HG03442 (cell line): ENCODE measurements at regions not wholly inside any gene's neighbourhood (a gene's known extent, or its start where the extent isn't known, plus 50 kb on each side); places are given as distances from the start of the nearest gene placed in this dataset.

Experiments used
- ATAC-seq: cut with Tn5 transposase; IDR thresholded peaks from one replicate; pipeline ENCODE4 v1.9.1; 2021; ENCODE audit warnings: mild to moderate bottlenecking, moderate library complexity; ENCODE audit not compliant: unreplicated experiment

DNA sequence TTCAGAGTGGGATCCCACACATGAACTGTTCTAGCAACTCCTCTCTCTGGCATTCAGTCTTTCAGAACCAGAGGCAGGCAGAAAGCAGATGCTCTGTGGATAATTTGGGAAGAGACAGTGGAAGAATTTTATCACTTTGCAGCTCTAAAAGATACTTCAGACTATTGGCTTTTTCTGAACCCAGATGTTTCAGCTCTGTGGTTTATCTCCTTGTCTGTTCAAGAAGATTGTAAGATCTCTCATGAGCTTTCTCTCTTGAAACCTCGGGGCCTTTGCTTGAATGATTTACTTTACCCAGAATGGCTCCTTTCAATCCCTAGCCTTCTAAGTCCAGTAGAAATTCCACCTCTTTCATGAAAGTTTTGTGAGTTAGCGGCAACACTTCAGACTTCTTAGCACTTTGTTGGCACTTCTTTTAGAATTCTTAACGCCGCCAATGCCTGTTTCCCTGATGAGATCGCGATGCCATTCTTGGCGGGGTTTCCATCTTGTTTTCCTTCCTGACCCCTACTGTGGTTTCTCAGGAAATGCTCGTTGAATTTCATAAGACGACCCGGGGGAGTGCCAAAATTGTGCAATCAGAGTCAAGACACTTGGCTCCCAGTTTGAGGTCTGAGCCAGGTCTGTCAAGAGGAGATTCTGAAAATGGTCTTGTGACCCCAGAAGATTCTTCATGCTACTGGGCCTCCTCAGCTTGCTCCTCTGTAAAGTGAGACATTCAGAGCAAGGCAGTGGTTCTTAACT is 107.0 kb upstream of the PRICKLE1 start:
- no peak for ATAC-seq

DNA sequence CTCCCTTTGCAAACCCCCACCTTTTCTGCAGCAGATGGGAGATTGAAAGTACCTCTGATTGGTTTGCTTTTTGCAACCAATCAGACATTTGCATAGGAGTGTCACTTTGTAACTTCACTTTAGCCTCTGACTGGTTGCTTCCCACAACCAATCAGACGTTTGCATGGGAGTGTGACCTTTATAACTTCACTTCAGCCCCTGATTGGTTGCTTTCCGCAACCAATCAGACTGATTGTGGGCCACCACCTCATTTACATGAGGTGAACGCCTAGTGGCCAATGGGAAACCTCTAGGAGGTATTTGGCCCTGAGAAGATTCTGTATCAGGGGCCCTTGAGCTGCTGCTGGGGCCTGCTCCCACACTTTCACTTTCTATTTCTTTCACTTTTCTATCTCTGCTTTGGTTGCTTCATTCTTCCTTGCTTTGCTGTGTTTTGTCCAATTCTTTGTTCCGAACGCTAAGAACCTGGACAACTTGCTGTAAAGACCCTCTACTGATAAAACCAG is 106.0 kb upstream of the PRICKLE1 start:
- no peak for ATAC-seq

DNA sequence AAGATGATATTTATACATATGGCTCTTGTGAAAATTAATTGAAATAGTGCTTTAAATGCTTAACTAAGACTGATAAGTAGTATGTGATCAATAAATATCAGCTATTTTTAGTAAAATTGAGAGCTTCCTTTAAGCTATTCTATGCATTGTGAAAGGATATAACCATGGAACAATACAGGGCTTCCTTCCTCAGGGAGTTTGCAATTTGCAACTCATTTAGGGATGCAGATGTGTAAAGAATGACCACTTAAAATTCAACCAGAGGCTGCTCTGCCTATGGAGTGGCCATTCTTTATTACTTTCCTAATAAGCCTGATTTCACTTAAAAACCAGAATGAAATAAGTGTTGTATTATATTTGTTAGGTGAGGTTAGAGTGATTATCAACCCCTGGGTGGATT is 103.2 kb upstream of the PRICKLE1 start:
- ATAC-seq: no peak

DNA sequence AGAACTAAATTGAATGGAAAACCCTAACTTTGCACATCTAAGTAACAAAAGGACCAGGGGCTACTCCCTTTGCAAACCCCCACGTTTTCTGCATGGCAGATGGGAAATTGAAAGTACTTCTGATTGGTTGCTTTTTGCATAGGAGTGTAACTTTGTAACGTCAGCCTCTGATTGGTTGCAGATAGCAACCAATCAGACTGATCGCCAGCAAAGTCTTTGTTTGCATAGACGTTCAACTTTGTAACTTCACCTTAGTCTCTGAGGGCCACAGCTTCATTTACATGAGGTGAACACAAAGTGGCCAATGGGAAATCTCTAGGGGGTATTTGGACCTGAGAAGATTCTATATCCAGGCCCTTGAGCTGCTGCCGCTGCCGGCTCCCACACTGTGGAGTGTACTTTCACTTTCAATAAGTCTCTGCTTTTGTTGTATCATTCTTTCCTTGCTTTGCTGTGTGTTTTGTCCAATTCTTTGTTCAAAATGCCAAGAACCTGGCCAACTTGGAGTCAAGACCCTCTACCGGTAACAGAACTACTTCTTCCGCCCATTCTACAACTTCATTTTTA is 102.5 kb upstream of the PRICKLE1 start:
- ATAC-seq: no peak

DNA sequence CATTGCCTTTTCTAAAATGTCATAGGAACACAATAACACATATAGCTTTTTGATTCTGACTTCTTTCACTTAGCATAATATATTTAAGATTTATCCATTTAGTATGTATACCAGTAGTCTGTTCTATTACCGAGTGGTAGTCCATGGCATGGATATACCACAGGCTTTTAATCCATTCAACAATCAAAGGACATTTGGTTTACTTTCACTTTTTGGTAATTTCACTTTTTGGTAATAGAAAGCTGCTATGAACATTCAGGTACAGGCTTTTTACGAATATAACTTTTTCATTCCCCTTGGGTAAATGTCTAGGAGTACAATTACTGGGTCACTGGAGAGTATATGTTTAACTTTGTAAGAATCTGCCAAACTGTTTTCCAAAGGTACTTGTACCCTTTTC is 100.7 kb upstream of the PRICKLE1 start:
- ATAC-seq: no peak

DNA sequence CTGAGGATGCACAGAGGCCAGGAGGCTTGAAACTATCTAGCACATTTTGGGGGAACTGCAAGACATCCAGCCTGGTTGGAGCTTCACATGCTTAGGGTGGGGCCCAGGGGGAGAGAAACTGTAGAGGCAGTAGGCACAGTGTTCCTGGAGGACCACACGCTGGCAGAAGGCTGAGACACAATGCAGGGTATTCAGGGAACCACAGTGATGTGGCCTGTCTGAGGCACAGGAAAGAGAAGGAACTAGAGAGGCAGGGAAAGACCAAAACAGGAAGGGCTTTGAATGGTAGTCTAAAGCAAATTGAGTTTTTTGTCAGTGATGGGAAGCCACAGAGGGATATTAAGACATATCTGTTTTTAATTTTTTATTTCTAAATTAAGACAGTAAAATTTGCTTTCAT is 100.2 kb upstream of the PRICKLE1 start:
- ATAC-seq: no peak

DNA sequence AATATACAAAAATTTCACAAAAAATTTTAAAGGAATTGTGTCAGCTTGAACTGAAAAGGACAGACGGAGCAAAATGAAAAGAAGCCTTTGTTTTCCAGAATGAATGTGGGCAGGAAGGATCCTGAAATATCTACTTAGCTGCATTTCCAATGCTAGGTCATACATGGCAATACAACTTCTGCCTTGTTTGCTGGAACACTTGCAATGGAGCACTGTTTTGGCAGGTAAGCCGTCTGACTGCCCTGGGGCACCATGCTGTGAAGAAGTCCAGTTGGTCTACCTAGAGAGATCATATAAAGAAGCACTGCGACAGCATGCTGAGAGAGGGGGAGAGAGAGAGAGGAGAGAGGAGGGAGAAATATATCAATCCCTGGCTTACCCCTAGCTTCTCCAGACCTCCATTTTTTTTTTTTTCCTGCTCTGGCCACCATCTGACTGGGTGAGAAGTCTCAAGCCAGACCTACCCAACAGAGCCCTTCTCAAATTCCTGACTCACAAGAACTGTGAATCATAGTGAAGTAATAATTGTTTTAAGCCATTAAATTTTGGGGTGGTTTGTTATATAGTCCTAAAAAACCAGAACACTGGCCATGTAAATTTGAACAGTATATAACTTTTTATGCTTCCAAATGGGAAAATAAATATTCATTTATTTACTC is 97.1 kb upstream of the PRICKLE1 start:
- ATAC-seq: no peak

DNA sequence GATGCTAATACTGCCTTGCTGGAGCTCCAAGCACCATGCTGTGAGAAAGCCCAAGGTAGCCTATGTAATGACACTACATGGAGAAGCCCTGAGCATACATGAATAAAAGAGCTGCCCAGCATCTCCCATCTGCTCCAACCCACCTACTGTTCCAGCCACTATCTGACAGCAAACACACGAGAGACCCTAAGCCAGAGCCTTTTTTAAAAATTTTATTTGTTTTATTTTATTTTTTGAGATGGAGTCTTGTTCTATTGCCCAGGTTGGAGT is 95.2 kb upstream of the PRICKLE1 start:
- ATAC-seq: no peak

DNA sequence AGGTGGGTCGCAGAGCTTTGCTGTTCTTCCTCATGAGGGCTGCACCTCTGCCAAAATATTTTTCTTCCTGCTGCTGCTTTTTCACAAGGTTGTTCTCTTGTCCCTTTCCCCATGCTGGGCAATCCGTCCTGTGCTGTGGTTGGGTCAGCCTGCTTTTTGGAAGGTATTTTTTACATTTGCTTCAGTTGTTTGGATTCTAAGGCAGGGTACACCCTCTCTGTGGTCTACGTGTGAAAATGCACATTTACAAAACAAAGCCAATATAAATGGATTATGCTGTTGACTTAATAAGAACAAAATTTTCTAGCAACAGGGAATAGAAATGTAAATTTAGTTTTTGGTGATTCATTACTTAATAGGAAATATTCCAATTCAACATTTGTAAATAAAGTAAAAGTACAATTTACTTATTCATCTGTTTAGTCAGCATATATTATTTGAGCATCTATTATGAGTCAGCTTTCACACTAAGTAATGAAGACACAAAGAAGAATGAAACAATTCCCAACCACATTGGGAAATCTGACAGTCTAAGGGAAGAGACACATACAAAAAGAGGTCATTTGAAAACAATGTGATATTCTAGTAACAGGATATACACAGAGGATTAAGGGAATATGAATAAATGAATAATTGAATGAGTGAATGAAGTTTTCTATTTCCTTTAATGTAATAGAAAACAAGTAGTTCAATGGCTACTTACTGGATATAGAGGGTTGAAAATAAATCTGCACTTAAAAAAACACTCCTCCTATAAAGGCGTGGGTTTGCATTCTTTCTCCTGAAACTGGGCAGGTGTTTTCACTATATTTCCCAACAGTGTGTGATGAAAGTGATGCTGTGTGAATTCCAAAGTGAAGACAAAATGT is 94.6 kb upstream of the PRICKLE1 start:
- no peak for ATAC-seq

DNA sequence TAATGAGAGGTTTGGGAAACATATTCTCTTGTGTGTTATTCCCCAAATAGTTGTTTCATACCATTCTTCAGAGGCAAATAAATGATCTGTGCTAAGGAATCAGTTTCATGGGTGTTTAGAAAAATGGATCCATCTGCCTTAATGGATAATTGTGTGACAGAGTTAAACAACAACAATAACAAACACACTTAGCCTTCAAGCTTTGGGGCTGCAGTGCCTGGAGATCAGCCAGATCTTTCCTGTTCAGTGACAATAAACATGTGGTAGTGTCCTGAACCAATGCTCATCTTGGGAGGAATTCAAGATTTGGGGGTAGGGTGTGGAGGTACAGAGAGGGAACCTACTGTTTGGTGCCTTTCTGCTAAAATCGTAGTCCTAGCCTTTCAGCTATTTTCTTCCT is 93.7 kb upstream of the PRICKLE1 start:
- ATAC-seq: no peak

DNA sequence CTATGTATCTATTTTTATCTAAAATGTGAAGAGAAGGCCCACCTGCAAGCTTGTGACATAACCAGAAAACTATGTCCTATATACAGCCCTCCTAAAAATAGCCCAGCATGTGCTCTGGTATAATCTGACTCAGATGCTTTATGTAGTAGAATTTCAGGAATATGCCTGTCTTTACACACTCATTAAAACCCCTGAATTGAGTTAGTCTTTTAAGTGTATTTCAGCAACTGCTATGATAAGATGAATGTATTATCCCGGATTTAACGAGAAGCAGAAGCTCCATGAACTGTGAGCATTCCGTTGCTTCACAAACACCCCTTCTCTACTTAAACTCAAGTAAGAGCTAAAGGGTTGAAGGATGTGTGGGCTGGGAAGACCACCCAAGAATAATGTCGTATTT is 89.9 kb upstream of the PRICKLE1 start:
- ATAC-seq: no peak

DNA sequence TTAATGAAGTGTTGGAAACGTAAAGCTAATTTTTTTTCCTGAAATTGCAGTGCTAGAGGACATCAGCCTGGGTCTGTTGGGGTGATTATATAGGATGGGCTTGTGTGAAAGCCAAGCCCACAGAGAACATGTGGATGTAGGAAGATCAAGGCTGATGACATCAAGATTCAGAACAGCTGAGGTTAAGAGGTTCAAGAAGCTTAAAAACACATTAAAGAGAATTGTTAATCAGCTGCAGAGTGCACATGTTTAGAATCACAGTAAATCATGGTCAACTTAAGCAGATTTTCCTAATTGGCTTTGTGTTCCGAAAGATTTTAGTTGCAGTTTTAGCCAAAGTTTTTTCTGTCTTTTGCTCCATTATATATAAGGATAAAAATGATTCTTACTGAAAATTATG is 87.9 kb upstream of the PRICKLE1 start:
- no peak for ATAC-seq

DNA sequence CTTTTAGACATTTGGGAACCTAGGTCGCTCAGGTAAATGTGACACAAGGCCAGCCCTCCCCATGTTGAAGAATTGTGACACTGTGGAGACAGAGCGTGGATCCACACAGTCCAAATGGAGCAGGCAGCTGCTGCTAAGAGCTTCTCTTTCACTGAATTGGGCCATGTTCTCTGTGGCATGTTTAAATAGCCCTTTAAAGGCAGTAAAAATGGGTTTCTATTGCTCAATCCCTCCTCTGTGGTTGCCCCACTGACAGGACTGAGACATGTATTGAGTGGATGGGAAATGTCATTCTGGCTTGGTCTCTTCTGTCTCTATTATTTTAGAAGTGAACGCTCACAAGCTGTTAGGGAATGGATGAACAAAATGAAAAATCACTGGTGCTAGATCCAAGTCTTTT is 84.0 kb upstream of the PRICKLE1 start:
- no peak for ATAC-seq

DNA sequence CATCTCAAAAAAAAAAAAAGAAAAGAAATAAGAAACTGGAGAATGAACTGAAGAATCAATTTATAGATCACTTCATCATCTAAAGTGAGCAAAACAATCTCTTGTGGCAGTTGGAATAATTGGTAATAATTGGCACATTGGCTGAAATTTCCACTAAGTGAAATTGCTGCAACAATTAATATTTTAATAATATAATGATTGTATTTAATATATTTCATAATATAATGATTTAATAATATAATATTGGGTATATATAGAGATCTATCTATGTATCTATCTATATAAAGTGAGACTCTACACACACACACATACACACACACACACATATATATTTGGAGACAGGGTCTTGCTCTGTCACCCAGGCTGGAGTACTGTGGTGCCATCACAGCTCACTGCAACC is 81.2 kb upstream of the PRICKLE1 start:
- no peak for ATAC-seq

DNA sequence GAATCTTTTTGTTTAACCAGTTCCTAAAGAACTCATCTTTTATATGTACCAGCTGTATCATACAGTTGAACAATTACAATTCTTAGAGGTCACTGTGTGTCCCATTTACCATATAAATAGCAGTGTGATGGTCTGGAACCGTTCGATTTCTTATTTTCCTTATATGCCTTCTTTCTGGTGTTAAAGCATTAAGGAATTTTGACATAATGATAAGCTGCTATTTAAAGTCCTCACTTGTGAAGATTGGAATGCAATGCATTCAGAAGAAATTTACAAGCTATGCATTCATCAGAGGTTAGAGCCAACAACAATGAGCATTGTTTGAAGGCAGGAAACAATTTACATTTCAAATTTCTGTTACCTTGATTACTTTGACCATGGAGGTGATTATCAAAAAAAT is 80.0 kb upstream of the PRICKLE1 start:
- ATAC-seq: no peak

DNA sequence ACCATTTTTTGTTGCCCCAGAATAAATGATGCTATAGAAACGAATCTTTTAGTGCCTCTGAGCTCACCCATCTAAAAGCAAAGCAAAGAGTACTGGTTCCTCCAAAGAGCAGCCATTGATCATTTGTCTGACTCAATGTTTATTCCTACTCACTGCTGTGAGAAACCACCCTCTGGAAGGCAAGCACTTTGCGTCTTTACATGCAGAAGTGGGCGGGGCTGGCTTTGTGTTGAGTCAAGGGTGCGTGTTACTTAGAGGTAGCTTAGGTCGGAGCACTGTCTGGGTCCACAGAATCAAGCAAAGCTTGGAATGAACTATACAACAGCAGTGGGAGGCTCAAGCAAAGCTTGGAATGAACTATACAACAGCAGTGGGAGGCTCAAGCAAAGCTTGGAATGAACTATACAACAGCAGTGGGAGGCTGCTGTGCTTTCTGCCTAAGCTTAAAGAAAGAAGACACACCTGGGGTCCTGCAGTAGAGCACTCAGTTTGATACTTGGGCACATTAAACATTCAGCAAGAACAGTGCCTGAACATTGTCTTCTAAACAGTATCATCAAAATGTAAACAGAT is 77.2 kb upstream of the PRICKLE1 start:
- ATAC-seq: no peak

DNA sequence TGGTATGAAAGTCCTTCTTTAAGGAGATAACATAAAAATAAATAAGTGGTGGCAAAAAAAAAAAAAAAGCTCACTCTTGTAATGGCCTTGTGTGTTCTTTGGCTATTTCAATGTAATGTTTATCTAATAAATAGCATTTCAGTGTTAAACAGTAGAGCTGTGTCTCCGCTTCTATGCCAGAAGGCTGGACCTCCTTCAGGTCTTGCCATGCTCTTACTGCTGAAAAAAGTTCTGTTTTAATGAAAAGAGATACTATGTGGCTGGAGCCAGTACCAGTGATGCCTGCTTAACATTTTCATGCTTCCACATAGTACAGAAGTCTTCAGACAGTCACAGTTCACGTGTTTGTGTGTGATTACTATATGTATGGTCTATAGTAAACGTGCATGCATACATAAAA is 74.1 kb upstream of the PRICKLE1 start:
- no peak for ATAC-seq

DNA sequence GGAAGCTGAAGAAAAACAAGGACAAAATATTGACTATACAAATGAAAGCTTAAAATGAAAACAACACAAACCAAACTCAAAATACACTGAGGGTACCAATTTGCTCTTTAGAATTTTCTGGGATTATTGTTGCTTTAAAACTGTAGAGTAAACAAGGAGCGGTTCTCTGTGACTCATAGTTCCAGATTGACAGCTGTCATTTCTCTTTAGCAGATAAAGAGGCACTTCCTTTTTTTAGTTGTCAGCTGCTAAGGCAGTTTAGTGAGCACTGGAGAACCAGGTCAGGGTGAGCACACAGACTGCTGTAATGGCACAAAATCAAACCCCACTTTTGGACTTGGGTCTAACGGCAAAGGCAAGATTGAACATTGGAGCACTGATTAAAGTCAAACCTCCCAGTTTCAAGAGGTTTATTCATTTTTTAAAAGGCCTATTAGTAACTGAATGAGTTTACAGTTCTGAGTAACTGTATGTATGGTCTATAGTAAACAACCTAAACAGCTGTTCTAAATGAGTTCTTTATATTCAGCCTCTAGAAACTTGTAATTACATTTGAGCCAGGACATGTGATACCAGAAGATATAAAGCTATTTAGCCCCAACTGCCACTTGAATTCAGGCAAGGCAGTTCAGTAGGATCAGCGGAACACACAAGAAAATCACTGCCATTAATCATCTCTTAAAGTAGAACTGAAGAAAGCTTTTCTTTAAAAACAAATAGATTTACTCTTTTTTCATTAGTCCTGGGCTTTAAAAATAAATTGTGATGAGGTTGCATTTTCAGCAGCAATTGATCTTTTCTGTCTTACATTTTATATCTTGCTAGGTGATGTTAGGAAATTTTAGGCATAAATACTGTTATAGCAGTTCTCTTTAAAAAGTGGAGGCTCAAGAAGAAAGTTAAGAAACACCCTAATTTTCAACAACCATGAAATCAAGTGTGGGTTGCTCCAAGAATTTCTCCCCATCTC is 71.7 kb upstream of the PRICKLE1 start:
- no peak for ATAC-seq

DNA sequence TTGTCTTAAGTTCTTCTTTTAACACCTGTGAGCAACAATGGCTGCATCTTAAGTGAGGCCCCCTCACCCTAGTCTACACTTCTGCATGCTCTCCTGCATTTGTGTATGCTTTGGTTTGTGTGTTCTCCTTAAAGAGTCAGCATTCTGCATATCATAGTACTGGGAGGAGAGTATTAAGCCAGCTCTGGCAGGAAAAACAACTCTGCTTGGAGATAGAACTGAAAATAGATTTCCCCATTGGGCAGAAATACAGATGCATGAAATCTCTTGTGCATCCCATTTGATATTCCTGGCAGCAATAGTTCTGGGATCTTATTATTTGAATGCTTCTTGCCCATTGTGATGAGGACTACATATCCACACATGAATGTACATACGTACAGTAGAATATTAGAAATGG is 70.6 kb upstream of the PRICKLE1 start:
- ATAC-seq: no peak

DNA sequence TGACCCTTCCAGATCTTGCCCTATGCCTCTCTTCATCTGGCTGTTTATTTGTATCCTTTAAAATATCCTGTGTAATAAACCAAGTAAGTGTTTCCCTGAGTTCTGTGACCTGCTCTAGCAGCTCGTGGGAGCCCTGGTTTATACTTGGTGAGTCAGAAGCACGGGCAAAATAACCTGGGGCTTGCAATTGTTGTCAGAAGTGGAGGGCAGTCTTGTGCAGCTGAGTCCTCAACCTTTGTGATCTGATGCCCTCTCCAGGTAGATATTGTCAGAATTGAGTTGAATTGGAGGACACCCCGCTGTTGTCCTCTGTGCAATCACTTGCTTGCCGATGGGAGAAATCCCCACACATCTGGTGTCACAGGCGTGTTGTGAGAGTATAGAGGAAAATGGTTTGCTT is 62.5 kb upstream of the PRICKLE1 start:
- no peak for ATAC-seq
